Stimulated activated CD4-positive, alpha-beta T cell treated with anti-CD3 and anti-CD28 coated beads, Interleukin-4, amount 100 ng/mL, for 48 hours (primary cell): ENCODE measurements at regions not wholly inside any gene's neighbourhood (a gene's known extent, or its start where the extent isn't known, plus 50 kb on each side); places are given as distances from the start of the nearest gene placed in this dataset.
"Not testable (repeated sequence)": the region's sequence is repeated elsewhere in the genome, so short reads cannot be mapped to it uniquely, and the experiment has no call there.

ENCODE experiments used
- DNase-seq, 2 donors: peaks; one replicate each; pipeline ENCODE4 v3.0.0-alpha.2; 2020; ENCODE audit warnings: low read depth in 2 of 2

DNA sequence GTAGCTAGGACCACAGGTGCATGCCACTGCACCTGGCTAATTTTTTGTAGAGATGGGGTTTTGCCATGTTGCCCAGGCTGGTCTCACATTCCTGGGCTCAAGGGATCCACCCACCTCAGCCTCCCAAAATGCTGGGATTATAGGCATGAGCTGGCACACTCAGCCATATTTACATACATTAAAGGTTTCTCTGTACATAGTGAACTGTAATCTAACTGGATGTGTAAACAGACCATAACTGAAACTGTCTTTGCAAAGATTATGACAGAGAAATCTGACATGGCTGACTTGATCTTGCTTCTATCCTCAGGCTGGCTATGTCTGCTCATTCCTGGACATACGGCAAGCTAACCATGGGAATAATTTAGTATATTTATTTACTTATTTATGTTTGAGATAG, 139.2 kb upstream of the XPO1 start:
- no peak for DNase-seq

GRCh38 chr2:61675204-61675603, 137.0 kb upstream of the XPO1 start:
- DNase-seq, result no peak

DNA sequence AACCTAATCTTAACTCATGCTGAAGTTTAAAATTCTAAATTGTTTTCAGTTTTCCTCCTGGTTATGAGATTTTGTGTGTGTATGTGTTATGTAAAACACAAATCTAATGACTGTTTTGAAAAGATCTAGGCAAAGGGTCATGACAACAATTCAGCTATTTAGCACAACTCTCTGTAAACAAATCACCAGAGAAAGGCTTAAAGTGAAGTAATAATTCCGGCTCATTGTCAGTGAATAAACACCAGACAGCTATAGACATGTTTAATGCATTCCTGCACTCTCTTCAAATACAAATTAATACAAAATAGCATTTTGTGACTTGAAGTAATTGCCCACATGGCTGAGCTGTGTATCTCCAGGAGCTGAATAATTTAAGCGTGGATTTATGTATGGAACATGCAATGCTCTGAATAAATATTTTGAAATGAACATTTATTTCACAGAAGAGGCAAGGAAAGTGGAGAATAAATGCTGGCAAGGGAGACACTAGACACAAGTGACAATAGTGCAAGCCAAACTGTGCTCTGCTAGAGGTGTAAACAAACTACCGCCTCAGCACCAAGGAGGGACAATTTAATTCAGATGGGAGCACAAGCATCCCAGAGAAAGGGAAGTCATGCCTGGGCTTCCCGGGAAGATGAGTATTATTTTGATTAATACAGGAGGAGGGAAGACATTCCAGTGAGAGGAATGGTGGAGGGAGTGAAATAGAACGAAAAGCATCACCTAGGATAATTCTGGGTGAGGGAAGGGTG, 133.6 kb upstream of the XPO1 start:
- no peak for DNase-seq

DNA sequence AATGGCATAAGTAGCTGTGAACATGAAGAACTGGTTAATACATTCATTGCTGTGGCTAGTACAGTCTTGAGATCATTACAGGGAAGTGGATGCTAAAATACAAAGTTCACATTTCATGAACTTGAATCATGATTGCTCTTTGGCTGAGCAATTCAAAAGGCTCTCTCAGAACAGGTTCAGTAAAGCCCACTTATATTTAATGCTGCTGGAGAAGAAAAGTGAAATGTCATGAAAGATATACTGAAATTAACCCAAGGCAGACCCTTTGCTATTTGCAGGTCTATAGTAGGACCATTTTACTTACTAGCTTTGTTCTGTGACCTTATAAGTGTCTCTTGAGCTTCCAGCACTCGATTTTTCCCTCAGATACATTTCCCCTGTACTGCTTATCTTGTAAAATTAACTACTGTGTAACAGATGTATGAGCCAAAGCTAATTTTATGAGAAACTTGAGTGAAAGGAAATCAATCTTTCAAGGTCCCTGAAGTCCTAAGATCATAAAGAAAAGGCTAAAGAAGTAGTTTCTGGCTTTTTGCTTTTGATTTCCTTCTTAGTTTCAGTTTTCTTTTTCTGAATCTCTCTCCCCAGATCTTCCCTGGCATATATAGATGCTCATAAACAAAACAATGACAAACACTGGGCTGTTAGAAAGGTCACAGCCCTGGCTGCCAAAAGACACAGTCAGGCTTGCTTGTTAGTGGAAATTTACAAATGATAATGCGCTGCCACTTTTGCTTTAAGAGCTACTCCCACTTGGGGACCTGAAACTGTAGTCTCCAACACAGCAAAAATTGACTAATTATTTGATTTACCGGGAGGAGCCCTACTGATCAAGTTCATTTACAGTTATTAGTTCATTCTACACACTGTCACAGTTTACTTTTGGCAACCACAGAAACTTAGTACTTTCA, 132.7 kb upstream of the XPO1 start:
- no peak for DNase-seq

- DNase-seq, result no peak
Measured at GRCh38 chr2:61664190-61664589, 126.0 kb upstream of the XPO1 start.

DNA sequence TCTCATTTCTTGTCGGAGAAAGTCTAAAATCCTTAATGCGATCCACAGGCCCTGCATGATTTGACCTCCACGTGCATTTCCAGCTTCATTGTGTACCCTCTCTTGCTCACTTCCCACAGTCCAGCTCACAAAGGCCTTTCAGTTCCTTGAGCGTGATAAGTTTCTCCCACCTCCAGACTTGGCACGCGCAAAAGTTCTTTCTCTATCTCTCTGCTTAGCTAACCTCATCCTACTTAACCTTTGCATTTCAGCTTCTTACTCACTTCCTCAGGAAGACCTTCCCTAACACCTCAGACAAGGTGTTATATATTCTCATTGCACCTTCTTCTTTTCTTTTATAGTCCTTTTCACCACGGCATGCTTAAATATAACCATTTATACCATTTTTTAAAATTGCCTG, 124.8 kb upstream of the XPO1 start:
- no peak for DNase-seq

GRCh38 chr2:61660511-61661388, 122.6 kb upstream of the XPO1 start:
- no peak for DNase-seq

DNA sequence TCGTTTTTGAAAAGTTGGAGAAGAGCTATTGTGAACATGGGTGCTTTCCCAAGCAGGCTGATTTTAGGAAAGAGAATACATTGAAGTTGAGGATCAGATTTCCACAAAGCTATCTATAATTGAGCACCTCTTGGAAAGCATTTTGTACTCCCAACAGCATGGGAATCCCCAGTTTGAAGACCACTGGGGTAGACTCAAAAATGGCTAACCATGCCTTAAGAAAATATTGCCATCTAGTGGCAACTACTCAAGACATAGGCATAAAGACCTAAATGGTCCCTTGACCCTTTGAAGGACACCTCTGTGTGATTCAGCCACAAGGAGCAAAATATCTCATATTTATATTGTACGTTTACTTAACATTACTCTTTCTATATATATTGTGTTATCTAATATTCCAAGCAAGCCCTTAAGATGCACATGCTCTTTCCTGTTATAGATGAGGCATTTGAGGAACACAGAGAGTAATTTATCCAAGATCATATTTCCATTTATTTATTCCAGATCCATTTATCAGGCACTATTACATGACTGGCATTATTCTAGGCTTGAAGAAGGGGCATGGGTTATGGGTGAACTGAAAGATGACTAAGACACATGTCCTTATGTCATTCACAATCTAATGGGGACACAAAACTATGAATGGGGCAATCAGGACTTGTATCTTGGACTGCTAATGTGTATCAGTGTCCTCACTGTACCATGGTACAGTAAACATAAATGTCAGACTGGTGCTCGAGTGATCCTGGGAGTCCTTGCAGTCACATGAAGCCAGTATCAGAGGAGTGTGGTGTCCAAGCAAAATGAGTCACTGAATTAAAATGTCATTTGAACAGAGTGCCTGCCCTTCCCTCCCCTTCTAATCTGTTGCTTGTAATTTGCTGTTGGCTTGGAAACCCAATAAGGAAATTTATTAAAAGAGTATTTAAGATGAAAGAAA, 121.0 kb upstream of the XPO1 start:
- no peak for DNase-seq

- DNase-seq, result not testable (repeated sequence)
Measured at GRCh38 chr2:61649946-61650345, 111.8 kb upstream of the XPO1 start.

DNA sequence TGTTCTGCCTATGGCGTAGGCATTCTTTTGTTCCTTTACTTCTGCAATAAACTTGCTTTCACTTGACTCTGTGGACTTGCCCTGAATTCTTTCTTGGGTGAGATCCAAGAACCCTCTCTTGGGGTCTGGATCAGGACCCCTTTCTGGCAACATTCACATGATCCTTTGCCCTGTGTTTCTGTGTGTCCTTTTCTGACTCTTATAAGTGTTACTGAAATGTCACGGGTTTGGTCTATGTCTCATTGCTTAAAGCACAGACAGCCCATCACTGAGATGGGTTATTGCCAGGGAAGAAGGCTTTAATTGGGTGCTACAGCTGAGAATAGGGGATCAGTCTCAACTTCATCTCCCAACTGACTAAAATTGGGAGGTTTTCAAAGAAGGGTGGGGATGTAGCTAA, 110.9 kb upstream of the XPO1 start:
- DNase-seq, result no peak

DNA sequence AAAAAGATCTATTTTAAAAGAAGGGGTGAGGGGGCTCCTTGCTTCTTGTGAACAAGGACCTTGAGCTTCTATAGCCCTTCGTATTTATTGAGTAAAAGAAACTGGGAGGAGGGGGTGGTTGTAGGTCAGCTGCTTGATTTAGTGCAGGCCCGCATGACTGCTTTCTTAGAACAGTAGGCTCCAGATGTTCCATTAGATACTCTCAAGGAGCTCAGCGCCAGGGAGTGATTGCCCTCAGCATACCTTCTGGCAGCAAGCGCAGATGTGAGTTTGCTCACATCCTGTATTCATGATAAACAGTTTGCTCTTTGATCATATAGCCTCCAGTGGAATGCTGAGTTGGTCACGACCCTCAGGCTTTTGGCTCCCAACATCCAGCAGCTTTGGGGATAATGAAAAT, 108.9 kb upstream of the XPO1 start:
- no peak for DNase-seq

- no peak for DNase-seq
Measured at GRCh38 chr2:61645911-61646310, 107.8 kb upstream of the XPO1 start.

DNA sequence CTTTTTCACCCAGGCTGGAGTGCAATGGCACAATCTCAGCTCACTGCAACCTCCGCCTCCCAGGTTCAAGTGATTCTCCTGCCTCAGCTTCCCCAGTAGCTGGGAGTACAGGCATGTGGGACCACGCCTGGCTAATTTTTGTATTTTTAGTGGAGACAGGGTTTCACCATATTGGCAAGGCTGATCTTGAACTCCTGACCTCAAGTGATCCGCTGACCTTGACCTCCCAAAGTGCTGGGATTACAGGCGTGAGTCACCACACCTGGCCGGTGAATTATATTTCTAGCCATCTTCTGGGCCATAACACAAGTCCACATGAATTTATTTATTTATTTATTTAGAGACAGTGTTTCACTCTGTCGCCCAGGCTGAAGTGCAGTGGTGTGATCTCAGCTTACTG, 105.0 kb upstream of the XPO1 start:
- not testable (repeated sequence) for DNase-seq

GRCh38 chr2:61640406-61640805, 102.2 kb upstream of the XPO1 start:
- DNase-seq, result no peak

GRCh38 chr2:61639721-61640120, 101.6 kb upstream of the XPO1 start:
- DNase-seq, result no peak

- no peak for DNase-seq
Measured at GRCh38 chr2:61636686-61637085, 98.5 kb upstream of the XPO1 start.

DNA sequence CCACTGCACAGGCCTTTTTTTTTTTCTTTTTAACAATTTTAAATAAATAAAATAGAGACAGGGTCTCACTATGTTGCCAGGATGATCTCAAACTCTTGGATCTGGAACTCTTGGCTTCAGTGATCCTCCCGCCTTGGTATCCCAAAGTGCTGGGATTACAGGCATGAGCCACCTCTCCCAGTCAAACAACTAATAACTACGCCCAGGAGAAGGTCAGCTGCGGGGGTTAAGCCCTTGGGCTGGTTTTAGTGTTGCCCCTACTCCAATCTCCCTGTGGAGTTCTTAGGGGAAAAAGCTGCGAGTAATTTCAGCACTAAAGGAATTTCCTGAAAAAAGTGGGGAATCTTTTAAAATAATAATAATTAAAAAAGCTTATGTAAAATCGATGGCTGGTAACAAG, 96.4 kb upstream of the XPO1 start:
- no peak for DNase-seq

DNA sequence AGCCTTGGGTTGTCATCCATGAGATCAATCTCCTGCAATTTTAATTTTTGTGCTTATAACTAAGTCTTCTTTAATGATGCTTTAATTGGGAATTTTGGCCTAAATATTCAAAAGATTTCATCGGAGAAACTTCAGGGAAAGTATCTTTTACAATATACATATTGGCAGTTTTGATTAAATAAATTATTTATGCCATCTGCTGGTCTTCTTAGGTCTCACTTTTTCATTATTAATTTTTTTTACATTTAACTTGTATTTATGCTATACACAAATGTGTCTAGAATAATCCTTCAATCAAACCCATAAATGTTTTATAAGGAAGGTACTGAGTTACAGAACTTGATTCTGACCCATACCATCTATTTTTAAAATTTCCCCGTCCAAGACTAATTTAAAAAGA, 95.1 kb upstream of the XPO1 start:
- no peak for DNase-seq

DNA sequence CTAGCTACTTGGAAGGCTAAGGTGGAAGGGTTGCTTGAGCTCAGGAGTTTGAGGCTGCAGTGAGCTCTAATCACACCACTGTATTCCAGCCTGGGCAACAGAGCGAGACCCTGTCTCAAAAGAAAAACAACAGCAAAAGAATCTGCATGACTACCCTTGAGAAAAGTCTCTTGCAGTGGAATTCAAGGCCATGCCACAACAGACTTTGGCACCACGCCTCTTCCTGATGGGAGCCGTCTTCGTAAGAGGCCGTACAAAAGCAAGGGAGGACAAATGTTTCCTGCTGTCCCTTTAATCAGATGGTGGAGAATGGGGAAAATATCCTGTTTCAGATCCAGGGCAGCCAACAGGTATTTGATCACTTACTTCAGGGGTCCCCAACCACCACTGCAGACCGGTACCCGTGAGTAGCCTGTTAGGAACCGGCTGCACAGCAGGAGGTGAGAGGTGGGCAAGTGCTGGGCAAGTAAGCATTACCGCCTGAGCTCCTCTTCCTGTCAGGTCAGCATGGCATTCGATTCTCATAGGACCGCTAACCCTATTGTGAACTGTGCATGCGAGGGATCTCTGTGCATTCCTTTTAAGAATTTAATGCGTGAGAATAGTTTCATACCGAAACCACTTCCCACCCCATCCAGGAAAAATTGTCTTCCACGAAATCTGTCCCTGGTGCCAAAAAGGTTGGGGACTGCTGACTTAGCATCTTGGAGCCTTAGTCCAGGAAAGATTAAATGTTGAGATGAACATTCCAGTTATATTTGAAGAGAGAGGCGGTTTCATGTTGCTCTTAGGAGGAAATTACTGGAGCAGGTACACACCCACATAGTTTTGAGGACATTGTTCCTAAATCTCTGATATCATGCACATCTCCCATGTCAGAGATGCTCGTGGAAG, 94.4 kb upstream of the XPO1 start:
- no peak for DNase-seq

- DNase-seq, result no peak
Measured at GRCh38 chr2:61631321-61631720, 93.2 kb upstream of the XPO1 start.
